K562 (cell line): ENCODE measurements at regions not wholly inside any gene's neighbourhood (a gene's known extent, or its start where the extent isn't known, plus 50 kb on each side); places are given as distances from the start of the nearest gene placed in this dataset.

Source experiments
- ATAC-seq: fragments of 200-7000 bp; cut with Tn5 transposase; 3 replicates; pipeline ENCODE4 v1.9.1; 2020; ENCODE audit warnings: moderate library complexity
- BruUV-seq: library from RNA; stranded (reverse); fragments of 400-500 nt; replicated peaks from 2 replicates; lab custom pipeline; 2021; lab: Mats Ljungman, UMichigan
- CTCF ChIA-PET: fragments of 300-600 bp; formaldehyde crosslinking; extraction: SDS; loops from one replicate; lab custom pipeline; 2021; ENCODE audit warnings: low intra/inter-chr PET ratio; lab: Yijun Ruan, JAX
- POLR2A ChIA-PET: fragments of 300-600, 350-650 bp; sonication (Branson Sonifier 250); formaldehyde crosslinking; extraction: SDS; loops from one replicate; lab custom pipeline; 2021; ENCODE audit warnings: antibody characterized with exemption, inconsistent platforms; lab: Yijun Ruan, JAX
- DNase-seq, 4 experiments: peaks; one replicate each; pipeline versions ENCODE4 v3.0.0 to v3.0.0-alpha.2; 2011 to 2018; ENCODE audit warnings: low spot score in 3 of 4, mixed read lengths in 3 of 4; ENCODE audit errors: extremely low read depth in 1 of 4
- FAIRE-seq: peaks from 2 replicates; lab custom pipeline; 2011; peaks lifted over from hg19 to GRCh38; lab: Jason Lieb, UNC
- H2AFZ ChIP-seq: 2 replicates; pipeline ENCODE4 v1.6.0; 2011; ENCODE audit warnings: low read depth, low read length, control low read depth, inconsistent platforms
- H3K27ac ChIP-seq: fragments of 200-600 bp; 3 replicates; pipeline ENCODE4 v1.8.0; 2011; ENCODE audit warnings: low read depth, mild to moderate bottlenecking, control low read depth, inconsistent platforms, low read length, moderate library complexity, mixed read lengths; ENCODE audit errors: extremely low read depth
- H3K27me3 ChIP-seq, 2 experiments: fragments of 300-600 bp in 1 of 2; 2 replicates in 1 of 2; 3 replicates in 1 of 2; pipeline versions ENCODE4 v1.6.0 to v1.8.0; 2011; ENCODE audit warnings: inconsistent platforms in 2 of 2, low read length in 2 of 2, mild to moderate bottlenecking in 1 of 2, mixed read lengths in 1 of 2, moderate library complexity in 1 of 2; ENCODE audit not compliant: control insufficient read depth in 2 of 2, insufficient read depth in 2 of 2
- H3K36me3 ChIP-seq: fragments of 300-600 bp; 3 replicates; pipeline ENCODE4 v1.8.0; 2011; ENCODE audit warnings: mild to moderate bottlenecking, low read length, inconsistent platforms; ENCODE audit not compliant: control insufficient read depth, insufficient read depth
- H3K4me1 ChIP-seq, 2 experiments: fragments of 200-600 bp in 1 of 2; replicated peaks in 1 of 2; 2 replicates in 1 of 2; 3 replicates in 1 of 2; pipeline versions ENCODE4 v1.5.1 to v1.8.0; 2011; ENCODE audit warnings: inconsistent platforms in 2 of 2, low read length in 2 of 2, mild to moderate bottlenecking in 1 of 2, mixed read lengths in 1 of 2, moderate library complexity in 1 of 2; ENCODE audit not compliant: control insufficient read depth in 2 of 2, insufficient read depth in 2 of 2
- H3K4me2 ChIP-seq: 2 replicates; pipeline ENCODE4 v1.6.1; 2011; ENCODE audit warnings: low read length, control low read depth, inconsistent platforms, mixed read lengths; ENCODE audit not compliant: insufficient read depth
- H3K4me3 ChIP-seq: fragments of 200-600 bp; sonication (generic), shearing (Covaris generic); 2 replicates; pipeline ENCODE4 v1.5.1; 2016; ENCODE audit warnings: control low read depth, inconsistent platforms
- H3K79me2 ChIP-seq: fragments of 200-600 bp; 3 replicates; pipeline ENCODE4 v1.8.0; 2011; ENCODE audit warnings: low read length, inconsistent platforms; ENCODE audit not compliant: control insufficient read depth, insufficient read depth
- H3K9ac ChIP-seq, 2 experiments: 2 replicates each; pipeline versions ENCODE4 v1.6.0 to v1.6.1; 2011; ENCODE audit warnings: low read depth in 2 of 2, low read length in 2 of 2, control low read depth in 1 of 2, inconsistent platforms in 1 of 2, mild to moderate bottlenecking in 1 of 2, mixed read lengths in 1 of 2; ENCODE audit not compliant: insufficient read depth in 1 of 2
- H3K9me1 ChIP-seq: one replicate; pipeline ENCODE4 v1.6.0; 2011; ENCODE audit warnings: inconsistent platforms, mild to moderate bottlenecking, low read length, moderate library complexity; ENCODE audit not compliant: control insufficient read depth, insufficient read depth
- H3K9me3 ChIP-seq: replicated peaks from 2 replicates; pipeline ENCODE4 v1.5.1; 2011; ENCODE audit warnings: low read depth, low read length, inconsistent platforms; ENCODE audit not compliant: control insufficient read depth, insufficient read depth
- H4K20me1 ChIP-seq: replicated peaks from 2 replicates; pipeline ENCODE4 v1.6.1; 2011; ENCODE audit warnings: low read length, inconsistent platforms, mixed read lengths; ENCODE audit not compliant: control insufficient read depth, insufficient read depth
- BMI1 ChIP-seq: fragments of 150-350 bp; IDR thresholded peaks from 2 replicates; pipeline ENCODE4 v1.6.1; 2014; ENCODE audit warnings: low read length
- E2F3 ChIP-seq: fragments of 250-450 bp; sonication (Bioruptor Pico); IDR thresholded peaks from 2 replicates; pipeline ENCODE4 v1.4.0; 2020; ENCODE audit warnings: mild to moderate bottlenecking
- GABPA ChIP-seq: fragments of 200-800 bp; sonication (Bioruptor generic); conservative IDR thresholded peaks from 2 replicates; pipeline ENCODE4 v1.6.1; 2016; ENCODE audit warnings: low read depth, missing genetic modification characterization, missing compliant biosample characterization
- PHF21A ChIP-seq: fragments of 450-650 bp; IDR thresholded peaks from 2 replicates; pipeline ENCODE4 v1.6.1; 2017; ENCODE audit warnings: low read depth, borderline replicate concordance
- SLC30A9 ChIP-seq: fragments of 250-450 bp; sonication (Bioruptor Pico); IDR thresholded peaks from 2 replicates; pipeline ENCODE4 v1.8.0; 2022; ENCODE audit warnings: mild to moderate bottlenecking, moderate library complexity
- TCF7 ChIP-seq: sonication (generic); IDR thresholded peaks from 2 replicates; pipeline ENCODE4 v1.6.1; 2016; ENCODE audit warnings: antibody characterized with exemption, borderline replicate concordance
- ZBTB7A ChIP-seq: IDR thresholded peaks from 2 replicates; pipeline ENCODE4 v1.6.1; 2011; ENCODE audit warnings: low read depth, mild to moderate bottlenecking, low read length, moderate library complexity, borderline replicate concordance; ENCODE audit not compliant: control insufficient read depth
- ZFX ChIP-seq: sonication (generic); formaldehyde crosslinking; IDR thresholded peaks from 2 replicates; pipeline ENCODE4 v1.8.0; 2022; ENCODE audit warnings: mild to moderate bottlenecking, missing genetic modification reagents, moderate library complexity
- ZNF174 ChIP-seq: fragments of 250-450 bp; sonication (Bioruptor Pico); IDR thresholded peaks from 2 replicates; pipeline ENCODE4 v1.4.0; 2020; ENCODE audit warnings: mild to moderate bottlenecking
- WGBS: fragments of 100-300 bp; shearing (Covaris generic); methylation state at CpG from one replicate; pipeline ENCODE4 v1.1.6; 2016; ENCODE audit warnings: low coverage, mixed read lengths; ENCODE audit not compliant: insufficient coverage; ENCODE audit errors: missing lambda C conversion rate; 5-methylcytosine and 5-hydroxymethylcytosine counted together
- in situ Hi-C: fragments of 300-500 bp; cut with MboI; formaldehyde crosslinking; loops from 4 replicates; pipeline ENCODE4 v1.15.0; 2018; ENCODE audit warnings: inconsistent platforms, mixed read lengths
- intact Hi-C: fragments of 100-400 bp; cut with micrococcal nuclease; formaldehyde crosslinking; loops from 2 replicates; pipeline ENCODE4 v1.14.2; 2022

DNA sequence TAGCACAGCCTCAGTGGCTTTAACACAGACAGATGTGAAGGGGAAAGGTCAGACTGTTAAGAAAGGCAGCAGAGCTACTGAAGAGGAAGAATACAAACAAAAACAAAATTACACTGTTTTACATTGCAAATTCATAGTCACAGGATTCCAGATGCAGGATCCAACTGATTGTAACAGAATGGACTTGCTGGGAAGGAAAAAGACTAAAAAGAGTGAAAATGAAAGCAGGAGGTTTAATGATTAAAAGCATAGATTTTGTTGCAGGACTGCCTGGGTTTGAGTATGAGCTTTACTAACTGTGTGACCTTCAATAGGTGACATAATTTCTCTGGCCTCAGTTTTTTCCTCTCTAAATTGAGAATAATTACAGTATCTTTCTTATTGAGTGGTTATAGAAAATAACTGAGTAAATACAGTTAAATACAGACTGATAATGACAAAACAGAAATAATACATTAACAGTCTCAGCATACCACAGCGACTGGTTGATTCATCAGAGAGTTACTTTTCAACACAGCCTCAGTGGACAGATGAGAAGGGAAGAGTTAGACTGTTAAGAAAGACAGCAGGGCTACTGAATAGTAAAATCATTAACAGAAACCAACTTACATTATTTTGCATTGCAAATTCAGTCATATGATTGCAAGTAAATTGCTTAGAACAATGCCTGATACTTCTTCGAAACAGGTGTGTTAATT is 704.2 kb upstream of the TENM4 start:
- H3K9ac ChIP-seq: no peak overlapping the region
- H3K4me3 ChIP-seq: no peak overlapping the region
- no peaks in the 10 kb centered on the region for H3K27me3 ChIP-seq
- ATAC-seq: no peak
- DNase-seq: no peak
- intact Hi-C loops (no loop called here), in situ Hi-C loops (no loop called here)
- H3K9me3 ChIP-seq: no peaks in the 10 kb centered on the region
- no peak overlapping the region for H3K4me2 ChIP-seq
- no peaks in the 10 kb centered on the region for H3K4me1 ChIP-seq
- H2AFZ ChIP-seq: no peak overlapping the region
- H3K79me2 ChIP-seq: no peaks in the 10 kb centered on the region
- POLR2A ChIA-PET: no interaction called here
- no peaks in the 10 kb centered on the region for H3K9me1 ChIP-seq
- TF ChIP-seq TCF7 (no peak), ZFX (CRISPR knock-in tag) (no peak), ZBTB7A (no peak), SLC30A9 (CRISPR knock-in tag) (no peak), ZNF174 (CRISPR knock-in tag) (no peak), BMI1 (no peak)
- no peaks in the 10 kb centered on the region for H4K20me1 ChIP-seq
- CTCF ChIA-PET: no interaction called here
- H3K27ac ChIP-seq: no peak overlapping the region
- no peaks in the 10 kb centered on the region for H3K36me3 ChIP-seq
- no TSS peak for BruUV-seq
- no peak for FAIRE-seq
- 0% methylated on average over 2 of the region's 2 CpGs for WGBS

DNA sequence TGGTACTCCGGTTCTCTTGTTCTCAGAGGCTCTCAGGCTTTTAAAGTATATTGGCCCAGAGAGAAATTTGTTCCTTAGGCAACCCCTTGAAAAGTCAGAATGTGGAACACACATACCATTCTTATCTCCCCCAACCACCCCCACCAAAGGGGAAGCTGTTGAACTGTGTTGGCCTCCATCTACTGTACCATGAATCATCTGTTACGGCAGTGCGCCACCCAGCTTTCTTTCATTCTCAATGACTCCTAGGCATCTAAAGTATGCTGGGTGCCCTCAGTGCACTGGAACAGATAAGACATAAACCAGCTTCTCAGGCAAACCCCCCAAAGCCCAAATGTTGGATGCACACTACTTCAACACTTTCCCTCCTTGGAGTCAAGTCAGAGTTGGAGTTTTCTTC is 696.2 kb upstream of the TENM4 start:
- Histone ChIP-seq H3K9ac (no peak overlapping the region), H4K20me1 (no peaks in the 10 kb centered on the region), H3K27me3 (no peaks in the 10 kb centered on the region), H3K79me2 (no peaks in the 10 kb centered on the region), H3K9me3 (no peaks in the 10 kb centered on the region), H3K4me1 (no peaks in the 10 kb centered on the region), H3K9me1 (no peaks in the 10 kb centered on the region), H3K4me2 (no peak overlapping the region), H3K27ac (no peak overlapping the region), H3K36me3 (no peaks in the 10 kb centered on the region), H3K4me3 (no peak overlapping the region), H2AFZ (no peak overlapping the region)
- ChIA-PET POLR2A (no interaction called here), CTCF (no interaction called here)
- ATAC-seq (no peak), FAIRE-seq (no peak), DNase-seq (no peak)
- BruUV-seq: no TSS peak
- WGBS: 5% methylated on average over 3 of the region's 3 CpGs
- intact Hi-C loops: no loop called here
- in situ Hi-C loops: no loop called here
- TF ChIP-seq E2F3 (CRISPR knock-in tag) (no peak), PHF21A (no peak), GABPA (tag) (no peak)
